GM10266 (cell line): ENCODE measurements at regions not wholly inside any gene's neighbourhood (a gene's known extent, or its start where the extent isn't known, plus 50 kb on each side); places are given as distances from the start of the nearest gene placed in this dataset.

Source experiments
- DNase-seq: peaks from one replicate; pipeline ENCODE4 v3.0.0; 2012; ENCODE audit errors: extremely low spot score
- CTCF ChIP-seq: IDR thresholded peaks from 2 replicates; pipeline ENCODE4 v1.5.1; 2012; ENCODE audit warnings: mild to moderate bottlenecking, low read depth; ENCODE audit not compliant: control insufficient read depth, insufficient read depth; ENCODE audit errors: missing control alignments

GRCh38 chr6:9347608-9348007, 912.3 kb upstream of the SLC35B3 start:
- TF ChIP-seq CTCF = no peak

GRCh38 chr6:9346923-9347322, 911.6 kb upstream of the SLC35B3 start:
- TF ChIP-seq CTCF = no peak
- no peak for DNase-seq

More at GRCh38 chr6:9347608-9348007, 912.3 kb upstream of the SLC35B3 start:
- DNase-seq = no peak

GRCh38 chr6:9335431-9335830, 900.1 kb upstream of the SLC35B3 start:
- no peak for DNase-seq
- no peak for TF ChIP-seq CTCF

GRCh38 chr6:9334979-9335378, 899.6 kb upstream of the SLC35B3 start:
- TF ChIP-seq CTCF = no peak
- no peak for DNase-seq

GRCh38 chr6:9332241-9332780, 897.0 kb upstream of the SLC35B3 start:
- TF ChIP-seq CTCF = no peak
- DNase-seq = no peak

GRCh38 chr6:9316831-9317230, 881.5 kb upstream of the SLC35B3 start:
- DNase-seq = no peak
- TF ChIP-seq CTCF = no peak

- no peak for TF ChIP-seq CTCF
Measured at GRCh38 chr6:9315966-9316650, 880.8 kb upstream of the SLC35B3 start.

More at GRCh38 chr6:9315966-9316650, 880.8 kb upstream of the SLC35B3 start:
- no peak for DNase-seq
